ENCODE measurements at regions not wholly inside any gene's neighbourhood (a gene's known extent, or its start where the extent isn't known, plus 50 kb on each side); places are given as distances from the start of the nearest gene placed in this dataset.
A peak's percentile ranks its signal among the peaks of the same experiment; 100 is the strongest.

- Histone ChIP-seq H2BK5ac (ENCODE audit: low read depth, low read length, poor library complexity) (no peak overlapping the region), H3K4me2 (ENCODE audit: low read length) (no peak overlapping the region), H2AK5ac (ENCODE audit: low read length) (no peak overlapping the region), H3K18ac (ENCODE audit: low read length) (no peak overlapping the region), H3K14ac (ENCODE audit: low read length) (no peak overlapping the region), H2BK12ac (ENCODE audit: low read length) (no peak overlapping the region), H4K8ac (ENCODE audit: low read depth, low read length) (no peak overlapping the region), H3K27me3 (ENCODE audit: insufficient read depth, low read length) (no peaks in the 10 kb centered on the region), H3K9ac (ENCODE audit: low read length) (no peak overlapping the region), H4K91ac (ENCODE audit: low read depth, low read length) (no peak overlapping the region), H3K4me1 (ENCODE audit: control insufficient read depth in 1 of 2, insufficient read depth in 2 of 2, low read length in 2 of 2) (no peaks in the 10 kb centered on the region), H3K79me1 (ENCODE audit: low read length) (no peaks in the 10 kb centered on the region), H3K23ac (ENCODE audit: low read length) (no peak overlapping the region), H2AFZ (ENCODE audit: insufficient read depth, low read length, poor library complexity) (no peak overlapping the region), H3K4me3 (ENCODE audit: low read depth, low read length) (no peak overlapping the region), H3K9me3 (ENCODE audit: insufficient read depth, low read depth, low read length) (no peaks in the 10 kb centered on the region), H3K4ac (ENCODE audit: low read depth, low read length) (no peak overlapping the region), H4K12ac (ENCODE audit: low read depth, low read length) (no peak overlapping the region), H2BK120ac (ENCODE audit: insufficient read depth, low read length, poor library complexity) (no peak overlapping the region), H3K36me3 (ENCODE audit: control insufficient read depth in 1 of 2, insufficient read depth in 2 of 2, low read length in 2 of 2) (no peaks in the 10 kb centered on the region), H3K27ac (ENCODE audit: low read depth, low read length) (no peak overlapping the region), H3K79me2 (ENCODE audit: control insufficient read depth, insufficient read depth, low read length, poor library complexity) (no peaks in the 10 kb centered on the region)
- WGBS (ENCODE audit: extremely low coverage, insufficient coverage, insufficient read length), result no CpG with 5 or more reads among the region's 3 CpGs
- DNase-seq, result no peak
These were observed 680.3 kb downstream of the LRRIQ3 start for GRCh38 chr1:73517603-73518191.

- Histone ChIP-seq H3K27me3 (ENCODE audit: insufficient read depth, low read length) (no peaks in the 10 kb centered on the region), H3K14ac (ENCODE audit: low read length) (no peak overlapping the region), H3K4me1 (ENCODE audit: control insufficient read depth in 1 of 2, insufficient read depth in 2 of 2, low read length in 2 of 2) (no peaks in the 10 kb centered on the region), H3K4ac (ENCODE audit: low read depth, low read length) (no peak overlapping the region), H2AK5ac (ENCODE audit: low read length) (no peak overlapping the region), H3K79me1 (ENCODE audit: low read length) (no peaks in the 10 kb centered on the region), H4K91ac (ENCODE audit: low read depth, low read length) (no peak overlapping the region), H3K4me2 (ENCODE audit: low read length) (no peak overlapping the region), H3K18ac (ENCODE audit: low read length) (no peak overlapping the region), H3K27ac (ENCODE audit: low read depth, low read length) (no peak overlapping the region), H3K36me3 (ENCODE audit: control insufficient read depth in 1 of 2, insufficient read depth in 2 of 2, low read length in 2 of 2) (no peaks in the 10 kb centered on the region), H2BK120ac (ENCODE audit: insufficient read depth, low read length, poor library complexity) (no peak overlapping the region), H4K12ac (ENCODE audit: low read depth, low read length) (no peak overlapping the region), H2BK5ac (ENCODE audit: low read depth, low read length, poor library complexity) (no peak overlapping the region), H2BK12ac (ENCODE audit: low read length) (no peak overlapping the region), H3K9ac (ENCODE audit: low read length) (no peak overlapping the region), H2AFZ (ENCODE audit: insufficient read depth, low read length, poor library complexity) (no peak overlapping the region), H3K23ac (ENCODE audit: low read length) (no peak overlapping the region), H3K4me3 (ENCODE audit: low read depth, low read length) (no peak overlapping the region), H3K79me2 (ENCODE audit: control insufficient read depth, insufficient read depth, low read length, poor library complexity) (no peaks in the 10 kb centered on the region), H4K8ac (ENCODE audit: low read depth, low read length) (no peak overlapping the region), H3K9me3 (ENCODE audit: insufficient read depth, low read depth, low read length) (no peaks in the 10 kb centered on the region)
- no CpG with 5 or more reads among the region's 1 CpG for WGBS (ENCODE audit: extremely low coverage, insufficient coverage, insufficient read length)
- no peak for DNase-seq
These were observed 681.5 kb downstream of the LRRIQ3 start for GRCh38 chr1:73516451-73516850.

- Histone ChIP-seq H4K12ac (ENCODE audit: low read depth, low read length) (no peak overlapping the region), H3K27me3 (ENCODE audit: insufficient read depth, low read length) (no peaks in the 10 kb centered on the region), H3K14ac (ENCODE audit: low read length) (no peak overlapping the region), H2AK5ac (ENCODE audit: low read length) (no peak overlapping the region), H3K36me3 (ENCODE audit: control insufficient read depth in 1 of 2, insufficient read depth in 2 of 2, low read length in 2 of 2) (no peaks in the 10 kb centered on the region), H3K23ac (ENCODE audit: low read length) (no peak overlapping the region), H3K27ac (ENCODE audit: low read depth, low read length) (no peak overlapping the region), H4K8ac (ENCODE audit: low read depth, low read length) (no peak overlapping the region), H2BK5ac (ENCODE audit: low read depth, low read length, poor library complexity) (no peak overlapping the region), H3K18ac (ENCODE audit: low read length) (no peak overlapping the region), H3K4me3 (ENCODE audit: low read depth, low read length) (no peak overlapping the region), H2BK12ac (ENCODE audit: low read length) (no peak overlapping the region), H3K79me2 (ENCODE audit: control insufficient read depth, insufficient read depth, low read length, poor library complexity) (no peaks in the 10 kb centered on the region), H3K4ac (ENCODE audit: low read depth, low read length) (no peak overlapping the region), H3K9me3 (ENCODE audit: insufficient read depth, low read depth, low read length) (no peaks in the 10 kb centered on the region), H3K9ac (ENCODE audit: low read length) (no peak overlapping the region), H3K4me1 (ENCODE audit: control insufficient read depth in 1 of 2, insufficient read depth in 2 of 2, low read length in 2 of 2) (no peaks in the 10 kb centered on the region), H2AFZ (ENCODE audit: insufficient read depth, low read length, poor library complexity) (no peak overlapping the region), H3K4me2 (ENCODE audit: low read length) (no peak overlapping the region), H4K91ac (ENCODE audit: low read depth, low read length) (no peak overlapping the region), H2BK120ac (ENCODE audit: insufficient read depth, low read length, poor library complexity) (no peak overlapping the region), H3K79me1 (ENCODE audit: low read length) (no peaks in the 10 kb centered on the region)
- peak in 1 of 2 donors; percentile 5 for DNase-seq
These were observed 686.9 kb downstream of the LRRIQ3 start for GRCh38 chr1:73511038-73511437.

- Histone ChIP-seq H3K9me3 (ENCODE audit: insufficient read depth, low read depth, low read length) (no peaks in the 10 kb centered on the region), H2BK120ac (ENCODE audit: insufficient read depth, low read length, poor library complexity) (no peak overlapping the region), H3K23ac (ENCODE audit: low read length) (no peak overlapping the region), H3K36me3 (ENCODE audit: control insufficient read depth in 1 of 2, insufficient read depth in 2 of 2, low read length in 2 of 2) (no peaks in the 10 kb centered on the region), H2BK12ac (ENCODE audit: low read length) (no peak overlapping the region), H4K91ac (ENCODE audit: low read depth, low read length) (no peak overlapping the region), H3K79me1 (ENCODE audit: low read length) (no peaks in the 10 kb centered on the region), H3K9ac (ENCODE audit: low read length) (no peak overlapping the region), H3K4me2 (ENCODE audit: low read length) (no peak overlapping the region), H3K79me2 (ENCODE audit: control insufficient read depth, insufficient read depth, low read length, poor library complexity) (no peaks in the 10 kb centered on the region), H2BK5ac (ENCODE audit: low read depth, low read length, poor library complexity) (no peak overlapping the region), H4K12ac (ENCODE audit: low read depth, low read length) (no peak overlapping the region), H2AK5ac (ENCODE audit: low read length) (no peak overlapping the region), H4K8ac (ENCODE audit: low read depth, low read length) (no peak overlapping the region), H3K4ac (ENCODE audit: low read depth, low read length) (no peak overlapping the region), H3K4me1 (ENCODE audit: control insufficient read depth in 1 of 2, insufficient read depth in 2 of 2, low read length in 2 of 2) (no peaks in the 10 kb centered on the region), H3K18ac (ENCODE audit: low read length) (no peak overlapping the region), H3K4me3 (ENCODE audit: low read depth, low read length) (no peak overlapping the region), H3K14ac (ENCODE audit: low read length) (no peak overlapping the region), H2AFZ (ENCODE audit: insufficient read depth, low read length, poor library complexity) (no peak overlapping the region), H3K27me3 (ENCODE audit: insufficient read depth, low read length) (no peaks in the 10 kb centered on the region), H3K27ac (ENCODE audit: low read depth, low read length) (no peak overlapping the region)
- no CpG with 5 or more reads among the region's 2 CpGs for WGBS (ENCODE audit: extremely low coverage, insufficient coverage, insufficient read length)
- no peak for DNase-seq
These were observed 697.8 kb downstream of the LRRIQ3 start for GRCh38 chr1:73500154-73500553.
